ENCODE measurements at regions not wholly inside any gene's neighbourhood (a gene's known extent, or its start where the extent isn't known, plus 50 kb on each side); places are given as distances from the start of the nearest gene placed in this dataset.
"Not testable (repeated sequence)": the region's sequence is repeated elsewhere in the genome, so short reads cannot be mapped to it uniquely, and the experiment has no call there.

- DNase-seq (ENCODE audit: low read depth): not testable (repeated sequence)
These were observed 94.3 kb downstream of the XKR3 start for GRCh38 chr22:16730894-16731293.

GRCh38 chr22:16727491-16727890 is 97.7 kb downstream of the XKR3 start:
- DNase-seq (ENCODE audit: low read depth): not testable (repeated sequence)

DNA sequence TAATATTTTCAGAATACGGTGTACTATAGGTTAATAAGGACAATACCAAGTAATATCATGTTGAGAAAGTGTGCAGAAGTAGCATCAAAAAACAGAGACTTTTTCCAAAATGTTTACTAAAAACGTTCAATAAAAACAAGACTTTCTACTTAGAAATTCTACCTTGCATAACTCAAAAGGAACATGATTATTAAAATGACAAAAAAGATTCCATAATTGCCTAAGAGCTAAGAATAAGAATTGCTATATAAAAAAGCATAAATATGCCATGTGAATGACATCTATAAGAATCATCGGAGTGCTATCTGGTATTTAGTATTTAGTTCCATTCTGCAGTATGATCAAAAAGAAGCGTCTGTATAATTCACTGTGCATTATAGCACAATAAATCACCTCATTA is 102.0 kb downstream of the XKR3 start:
- not testable (repeated sequence) for DNase-seq (ENCODE audit: low read depth)

DNA sequence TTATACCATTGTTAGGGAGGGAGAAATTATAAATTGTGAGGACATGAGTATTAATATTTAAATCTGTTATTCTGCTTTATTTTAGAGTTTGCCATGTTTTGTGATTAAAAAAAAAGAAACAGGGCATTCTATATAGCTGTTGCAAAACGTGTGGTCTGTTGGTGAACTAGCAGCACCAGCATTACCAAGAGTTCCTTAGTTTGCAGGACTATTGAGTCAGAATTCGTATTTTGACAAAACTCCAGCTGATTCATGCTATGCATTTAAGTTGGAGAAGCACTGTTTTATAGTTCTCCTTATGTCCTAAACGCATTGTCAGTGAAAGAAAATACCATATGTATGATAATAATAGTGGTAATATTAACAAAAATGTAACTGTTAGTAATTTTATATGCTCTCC is 102.6 kb downstream of the XKR3 start:
- DNase-seq (ENCODE audit: low read depth): peak; percentile 14

GRCh38 chr22:16721961-16722360 is 103.2 kb downstream of the XKR3 start:
- DNase-seq (ENCODE audit: low read depth): no peak

- DNase-seq (ENCODE audit: low read depth): no peak
These were observed 107.3 kb downstream of the XKR3 start for GRCh38 chr22:16717699-16718558.

DNA sequence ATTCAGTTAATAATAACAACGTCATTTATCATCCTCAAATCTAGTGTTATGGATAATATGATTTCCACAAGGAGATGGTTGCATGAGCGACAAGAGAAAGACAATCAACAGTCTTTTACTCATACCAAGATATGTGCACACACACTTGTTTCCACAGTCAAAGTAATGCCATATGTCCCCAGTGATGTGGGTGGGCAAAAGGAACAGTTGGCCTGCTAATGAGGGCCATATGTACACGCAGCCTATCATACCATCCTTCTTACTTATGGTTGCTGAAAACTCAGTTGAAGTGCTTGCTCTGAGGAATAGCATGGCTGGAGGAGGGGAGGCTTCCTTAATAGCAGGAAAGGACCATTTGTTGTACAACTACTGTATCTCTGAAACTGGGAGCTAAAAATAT is 110.6 kb downstream of the XKR3 start:
- DNase-seq (ENCODE audit: low read depth): not testable (repeated sequence)

DNA sequence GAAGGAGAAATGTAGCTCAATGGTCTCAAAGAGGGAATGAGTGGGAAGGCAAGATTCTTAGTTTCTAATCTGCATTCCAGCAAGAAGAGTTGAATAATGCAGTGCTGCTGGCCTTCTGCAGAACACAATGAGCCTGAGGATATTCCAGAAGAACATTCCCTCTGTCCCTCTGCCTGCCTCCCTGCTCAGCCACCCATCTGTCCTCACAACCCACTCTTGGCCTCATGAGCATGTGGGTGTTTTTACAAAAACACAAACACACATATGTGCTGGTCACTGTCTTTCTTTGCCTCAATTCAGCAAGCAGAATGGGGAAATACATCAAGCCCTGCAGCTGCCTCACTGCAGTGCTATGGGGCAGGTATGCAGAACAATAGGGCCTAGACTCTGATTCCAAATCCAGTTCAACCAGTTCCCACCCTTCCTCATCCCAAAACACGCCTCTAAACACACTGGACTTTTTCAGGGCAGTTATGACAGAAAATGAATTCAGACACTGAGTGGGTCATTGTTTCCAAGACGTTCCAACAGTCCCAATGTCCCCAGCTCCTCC is 109.8 kb upstream of the CCT8L2 start:
- DNase-seq (ENCODE audit: low read depth): not testable (repeated sequence)

GRCh38 chr22:16700390-16700789 is 107.8 kb upstream of the CCT8L2 start:
- DNase-seq (ENCODE audit: low read depth): not testable (repeated sequence)

- DNase-seq (ENCODE audit: low read depth): no peak
These were observed 106.7 kb upstream of the CCT8L2 start for GRCh38 chr22:16699326-16699725.

- DNase-seq (ENCODE audit: low read depth): not testable (repeated sequence)
These were observed 105.0 kb upstream of the CCT8L2 start for GRCh38 chr22:16697492-16698044.

DNA sequence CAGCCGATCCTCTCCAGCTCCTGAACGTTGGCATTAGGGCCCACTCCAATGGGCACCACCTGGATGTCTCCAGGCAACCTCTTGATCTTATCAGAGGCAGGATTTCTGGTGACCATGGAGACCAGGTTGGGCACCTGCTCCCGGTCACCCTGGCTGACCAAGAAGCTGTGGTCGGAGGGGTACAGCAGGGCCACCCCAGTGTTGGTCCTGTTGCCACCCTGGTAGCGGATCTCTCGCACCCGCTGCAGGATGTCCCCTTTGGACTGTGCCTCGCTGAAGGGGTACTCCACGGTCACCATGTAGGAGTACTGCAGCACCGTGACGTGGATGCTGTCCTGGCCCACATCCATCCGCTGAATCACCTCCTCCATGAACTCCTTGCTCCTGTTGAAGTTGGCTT is 104.3 kb upstream of the CCT8L2 start:
- DNase-seq (ENCODE audit: low read depth): not testable (repeated sequence)

- DNase-seq (ENCODE audit: low read depth): no peak
These were observed 102.7 kb upstream of the CCT8L2 start for GRCh38 chr22:16695261-16695660.

DNA sequence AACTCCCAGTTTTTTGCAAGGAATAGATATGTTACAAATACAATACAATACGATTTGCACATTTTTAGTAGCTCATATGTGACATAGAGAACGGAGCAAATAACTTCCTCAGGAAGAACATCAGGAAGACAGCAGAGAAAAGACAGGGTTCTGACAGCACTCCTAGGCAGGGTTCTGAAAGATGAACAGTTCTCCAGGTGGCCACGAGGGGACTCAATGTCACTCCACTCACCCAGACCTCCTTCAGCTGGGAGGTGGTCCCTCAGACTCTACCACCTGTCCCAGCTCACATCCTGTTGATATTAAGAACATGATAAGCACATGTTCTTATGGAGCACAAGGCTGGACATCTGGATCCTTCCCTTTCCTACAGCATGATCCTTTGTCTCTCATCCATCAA is 101.1 kb upstream of the CCT8L2 start:
- DNase-seq (ENCODE audit: low read depth): not testable (repeated sequence)

DNA sequence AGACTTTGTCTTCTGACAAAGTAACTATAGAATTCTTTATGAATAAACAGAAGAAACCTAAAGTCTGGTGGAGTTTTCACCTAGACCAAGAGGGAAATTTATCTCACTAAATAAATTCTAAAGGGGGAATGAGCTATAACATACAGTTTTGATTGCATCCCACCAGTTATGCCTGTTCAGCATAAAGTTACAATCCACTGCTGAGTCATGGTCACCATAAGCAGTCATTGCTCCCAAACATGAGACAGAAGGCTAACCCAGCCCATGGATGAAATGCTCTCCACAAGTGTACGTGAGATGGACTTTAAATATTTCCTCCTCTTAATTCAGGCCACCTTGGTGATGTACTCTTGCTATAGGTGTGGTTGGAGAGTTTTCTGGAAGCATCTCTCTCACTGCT is 96.7 kb upstream of the CCT8L2 start:
- not testable (repeated sequence) for DNase-seq (ENCODE audit: low read depth)

GRCh38 chr22:16681290-16681689 is 88.7 kb upstream of the CCT8L2 start:
- not testable (repeated sequence) for DNase-seq (ENCODE audit: low read depth)

DNA sequence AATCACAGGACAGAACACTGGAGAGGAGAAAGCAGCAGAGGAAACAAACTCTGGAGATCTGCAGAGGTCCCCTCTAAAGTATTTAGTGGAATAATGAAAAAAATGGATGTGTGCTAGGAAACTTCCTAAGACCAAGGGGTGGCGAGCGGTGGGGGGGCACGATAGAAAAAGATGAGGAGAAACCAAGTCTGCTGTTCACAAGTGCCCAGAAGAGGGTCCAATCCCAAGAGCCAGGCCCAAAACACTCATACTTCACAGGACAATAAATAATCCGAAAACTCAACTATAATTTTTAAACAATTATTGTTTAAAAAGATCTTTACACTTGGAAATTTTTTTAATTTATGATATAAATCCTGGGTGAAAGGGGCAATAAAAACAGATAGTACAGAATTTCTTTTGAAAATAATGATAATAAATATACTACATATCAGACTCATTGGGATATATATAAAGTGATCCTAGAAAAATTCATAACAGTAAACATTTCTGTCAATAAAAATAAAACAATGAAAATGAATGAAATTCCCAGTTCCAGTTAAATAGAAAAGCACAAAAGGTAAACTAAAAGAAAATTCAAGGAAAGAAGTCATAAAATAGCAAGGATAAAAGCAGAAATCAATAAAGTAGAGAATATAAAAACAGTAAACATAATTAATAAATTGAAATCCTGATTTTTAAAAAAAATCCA is 87.7 kb upstream of the CCT8L2 start:
- DNase-seq (ENCODE audit: low read depth): not testable (repeated sequence)

DNA sequence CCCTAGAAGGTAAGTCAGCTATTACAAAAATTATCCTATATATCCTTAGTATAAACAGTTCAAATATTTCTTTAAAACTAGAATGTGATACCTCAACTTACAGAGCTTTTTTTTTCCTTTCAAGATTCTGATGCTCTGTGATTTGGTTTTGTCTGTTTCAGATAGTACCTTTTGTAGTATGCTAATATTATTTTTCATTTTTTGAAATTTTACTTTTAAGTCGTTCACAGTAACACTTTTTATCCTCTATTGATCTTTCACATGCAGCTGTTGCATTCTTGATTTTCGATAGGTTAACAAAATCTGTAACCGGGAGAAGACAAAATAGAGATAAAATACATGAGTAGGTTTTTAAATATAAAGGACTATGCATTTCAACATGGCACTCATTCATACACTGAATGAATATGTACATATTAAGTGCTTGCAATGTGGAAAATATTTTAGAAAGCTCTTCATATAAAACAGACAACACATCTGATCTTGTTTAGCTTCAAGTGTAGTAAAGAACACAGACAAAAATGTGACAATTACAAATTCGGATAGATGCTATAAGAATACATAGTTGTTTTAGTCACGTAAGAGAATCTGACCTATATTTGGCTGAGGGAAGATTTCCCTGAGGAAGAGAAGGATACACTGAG is 86.7 kb upstream of the CCT8L2 start:
- DNase-seq (ENCODE audit: low read depth): not testable (repeated sequence)

- not testable (repeated sequence) for DNase-seq (ENCODE audit: low read depth)
These were observed 80.8 kb upstream of the CCT8L2 start for GRCh38 chr22:16673433-16673832.

DNA sequence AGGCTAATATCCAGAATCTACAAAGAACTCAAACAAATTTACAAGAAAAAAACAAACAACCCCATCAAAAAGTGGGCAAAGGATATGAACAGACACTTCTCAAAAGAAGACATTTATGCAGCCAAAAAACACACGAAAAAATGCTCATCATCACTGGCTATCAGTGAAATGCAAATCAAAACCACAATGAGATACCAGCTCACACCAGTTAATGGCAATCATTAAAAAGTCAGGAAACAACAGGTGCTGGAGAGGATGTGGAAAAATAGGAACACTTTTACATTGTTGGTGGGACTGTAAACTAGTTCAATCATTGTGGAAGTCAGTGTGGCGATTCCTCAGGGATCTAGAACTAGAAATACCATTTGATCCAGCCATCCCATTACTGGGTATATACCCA is 73.0 kb upstream of the CCT8L2 start:
- DNase-seq (ENCODE audit: low read depth): not testable (repeated sequence)

DNA sequence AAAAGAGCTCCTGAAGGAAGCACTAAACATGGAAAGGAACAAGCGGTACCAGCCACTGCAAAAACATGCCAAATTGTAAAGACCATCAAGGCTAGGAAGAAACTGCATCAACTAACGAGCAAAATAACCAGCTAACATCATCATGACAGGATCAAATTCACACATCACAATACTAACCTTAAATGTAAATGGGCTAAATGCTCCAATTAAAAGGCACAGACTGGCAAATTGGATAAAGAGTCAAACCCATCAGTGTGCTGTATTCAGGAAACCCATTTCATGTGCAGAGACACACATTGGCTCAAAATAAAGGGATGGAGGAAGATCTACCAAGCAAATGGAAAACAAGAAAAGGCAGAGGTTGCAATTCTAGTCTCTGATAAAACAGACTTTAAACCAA is 69.7 kb upstream of the CCT8L2 start:
- not testable (repeated sequence) for DNase-seq (ENCODE audit: low read depth)

DNA sequence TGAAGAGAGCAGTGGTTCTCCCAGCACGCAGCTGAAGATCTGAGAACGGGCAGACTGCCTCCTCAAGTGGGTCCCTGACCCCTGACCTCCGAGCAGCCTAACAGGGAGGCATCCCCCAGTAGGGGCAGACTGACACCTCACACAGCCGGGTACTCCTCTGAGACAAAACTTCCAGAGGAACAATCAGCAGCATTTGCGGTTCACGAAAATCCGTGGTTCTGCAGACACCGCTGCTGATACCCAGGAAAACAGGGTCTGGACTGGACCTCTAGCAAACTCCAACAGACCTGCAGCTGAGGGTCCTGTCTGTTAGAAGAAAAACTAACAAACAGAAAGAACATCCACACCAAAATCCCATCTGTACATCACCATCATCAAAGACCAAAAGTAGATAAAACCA is 68.4 kb upstream of the CCT8L2 start:
- not testable (repeated sequence) for DNase-seq (ENCODE audit: low read depth)

Measured in HS-5 (cell line).